Spleen (tissue), 11 donors: ENCODE measurements at regions not wholly inside any gene's neighbourhood (a gene's known extent, or its start where the extent isn't known, plus 50 kb on each side); places are given as distances from the start of the nearest gene placed in this dataset.

Experiments used
- DNase-seq: peaks from one replicate; pipeline ENCODE4 v3.0.0-alpha.2; 2020
- H3K27ac ChIP-seq, 8 donors: fragments of 200-600 bp; sonication (generic) in 7 of 8; 1 replicate in 4 of 8; 2 replicates in 4 of 8; pipeline versions ENCODE4 v1.5.0 to v1.8.0; 2016 to 2021; ENCODE audit warnings: inconsistent platforms in 4 of 8, mild to moderate bottlenecking in 4 of 8, moderate library complexity in 1 of 8
- H3K27me3 ChIP-seq, 7 donors: fragments of 200-600 bp; sonication (generic) in 6 of 7; replicated peaks in 1 of 7; 1 replicate in 4 of 7; 2 replicates in 3 of 7; pipeline versions ENCODE4 v1.5.0 to v1.8.0; 2016 to 2021; ENCODE audit warnings: inconsistent platforms in 3 of 7, mild to moderate bottlenecking in 1 of 7
- H3K36me3 ChIP-seq, 6 donors: fragments of 200-600 bp; sonication (generic) in 5 of 6; 1 replicate in 4 of 6; 2 replicates in 2 of 6; pipeline versions ENCODE4 v1.5.0 to v1.8.0; 2016 to 2021; ENCODE audit warnings: inconsistent platforms in 2 of 6
- H3K4me1 ChIP-seq, 6 donors: fragments of 200-600 bp; sonication (generic) in 5 of 6; 1 replicate in 3 of 6; 2 replicates in 3 of 6; pipeline versions ENCODE4 v1.5.0 to v1.8.0; 2016 to 2021; ENCODE audit warnings: inconsistent platforms in 3 of 6
- H3K4me3 ChIP-seq, 8 donors: fragments of 200-600 bp; sonication (generic) in 7 of 8; 1 replicate in 4 of 8; 2 replicates in 4 of 8; pipeline versions ENCODE4 v1.5.0 to v1.8.0; 2016 to 2021; ENCODE audit warnings: inconsistent platforms in 4 of 8, mild to moderate bottlenecking in 4 of 8, moderate library complexity in 2 of 8
- H3K9me3 ChIP-seq, 8 donors: fragments of 200-600 bp; sonication (generic) in 7 of 8; 1 replicate in 4 of 8; 2 replicates in 4 of 8; pipeline versions ENCODE4 v1.5.0 to v1.8.0; 2016 to 2021; ENCODE audit warnings: inconsistent platforms in 4 of 8
- CTCF ChIP-seq, 11 experiments: fragments of 200-600 bp in 7 of 11; fragments of 450-650 bp in 4 of 11; sonication (generic) in 4 of 11; IDR thresholded peaks in 8 of 11; conservative IDR thresholded peaks in 3 of 11; 1 replicate in 7 of 11; 2 replicates in 4 of 11; pipeline versions ENCODE4 v1.4.0 to v1.8.0; 2016 to 2021; ENCODE audit warnings: antibody characterized with exemption in 11 of 11, inconsistent platforms in 4 of 11, mild to moderate bottlenecking in 1 of 11
- POLR2A ChIP-seq, 3 donors: fragments of 450-650 bp; IDR thresholded peaks; one replicate each; pipeline ENCODE4 v1.5.1; 2017; ENCODE audit warnings: antibody characterized with exemption in 3 of 3, mild to moderate bottlenecking in 1 of 3
- POLR2AphosphoS5 ChIP-seq, 3 donors: sonication (generic); formaldehyde crosslinking; IDR thresholded peaks; one replicate each; pipeline ENCODE4 v1.5.1; 2017; ENCODE audit warnings: antibody characterized with exemption in 3 of 3
- WGBS, 5 donors: extraction: QIAGEN DNeasy Blood & Tissue Kit in 3 of 5; methylation state at CpG; one replicate each; pipeline versions ENCODE4 v1.1.5 to v1.1.7; 2013 to 2018; 5-methylcytosine and 5-hydroxymethylcytosine counted together
- intact Hi-C: fragments of 100-400 bp; cut with DNase I; formaldehyde crosslinking; loops from one replicate; pipeline ENCODE4 v1.15.0; 2023; ENCODE audit warnings: low total_unique reads
- donor health status: healthy with polysubstance abuse.
- donor health status: DM: no; HTN: no; CAD: no; lungs with moderate emphysema.
- donor health status: DM: no; HTN: no; CAD: no.
- donor health status: Bipolar disorder and iron deficiency.
- donor health status: healthy.
- donor health status: DM: no; HTN: no; CAD: no.
- donor health status: DM: yes; HTN: yes; CAD: no.

GRCh38 chr16:10312784-10313724 is 72.8 kb upstream of the ATF7IP2 start:
- intact Hi-C loops: no loop called here
- Histone ChIP-seq H3K4me3 (no peak overlapping the region), H3K27me3 (no peaks in the 10 kb centered on the region), H3K36me3 (no peaks in the 10 kb centered on the region), H3K27ac (peak overlapping the region in 1 of 8 donors; percentile 12), H3K4me1 (peaks cover 0 to 21% (median 5%) of the 10 kb centered on the region in 6 donors), H3K9me3 (no peaks in the 10 kb centered on the region)
- DNase-seq: no peak
- TF ChIP-seq POLR2A (IDR thresholded peaks at IDR 0.05) (no peak), POLR2AphosphoS5 (IDR thresholded peaks at IDR 0.05) (no peak), CTCF (IDR thresholded peaks at IDR 0.05 in 8 of 11, conservative IDR thresholded peaks at IDR 0.05 in 3 of 11) (no peak)
- WGBS, 5 donors: 62 to 79% (median 69%) methylated on average over 7 of the region's 7 CpGs

GRCh38 chr16:10314317-10314716 is 71.5 kb upstream of the ATF7IP2 start:
- DNase-seq: no peak
- peaks cover 0 to 21% (median 5%) of the 10 kb centered on the region in 6 donors for H3K4me1 ChIP-seq
- H3K36me3 ChIP-seq: no peaks in the 10 kb centered on the region
- H3K27ac ChIP-seq: no peak overlapping the region
- 80 to 93% (median 88%) methylated on average over 4 of the region's 4 CpGs for WGBS, 5 donors
- intact Hi-C loops: loop anchor here (2.0 kb wide), 1 partner anchor 194 kb away; no protein-coding TSS in a partner anchor
- H3K27me3 ChIP-seq: no peaks in the 10 kb centered on the region
- no peaks in the 10 kb centered on the region for H3K9me3 ChIP-seq
- no peak for TF ChIP-seq POLR2AphosphoS5 (IDR thresholded peaks at IDR 0.05)
- TF ChIP-seq POLR2A (IDR thresholded peaks at IDR 0.05): no peak
- no peak for TF ChIP-seq CTCF (IDR thresholded peaks at IDR 0.05 in 8 of 11, conservative IDR thresholded peaks at IDR 0.05 in 3 of 11)
- H3K4me3 ChIP-seq: no peak overlapping the region

GRCh38 chr16:10314811-10315210 is 71.0 kb upstream of the ATF7IP2 start:
- intact Hi-C loops: loop anchor here (2.0 kb wide), 1 partner anchor 194 kb away; no protein-coding TSS in a partner anchor
- no peaks in the 10 kb centered on the region for H3K36me3 ChIP-seq
- WGBS, 5 donors: 29 to 41% (median 34%) methylated on average over 4 of the region's 4 CpGs
- DNase-seq: no peak
- TF ChIP-seq POLR2AphosphoS5 (IDR thresholded peaks at IDR 0.05) (no peak), POLR2A (IDR thresholded peaks at IDR 0.05) (no peak), CTCF (IDR thresholded peaks at IDR 0.05 in 8 of 11, conservative IDR thresholded peaks at IDR 0.05 in 3 of 11) (peak in 6 of 11 experiments; percentile 6 to 41 (median 30))
- peaks cover 0 to 21% (median 5%) of the 10 kb centered on the region in 6 donors for H3K4me1 ChIP-seq
- H3K9me3 ChIP-seq: no peaks in the 10 kb centered on the region
- no peak overlapping the region for H3K4me3 ChIP-seq
- H3K27ac ChIP-seq: no peak overlapping the region
- H3K27me3 ChIP-seq: no peaks in the 10 kb centered on the region

- H3K9me3 ChIP-seq: no peaks in the 10 kb centered on the region
- H3K27me3 ChIP-seq: no peaks in the 10 kb centered on the region
- no peak overlapping the region for H3K4me3 ChIP-seq
- H3K36me3 ChIP-seq: no peaks in the 10 kb centered on the region
- H3K4me1 ChIP-seq: peaks cover 0 to 21% (median 5%) of the 10 kb centered on the region in 6 donors
- no peak for DNase-seq
- 88 to 91% (median 91%) methylated on average over 3 of the region's 3 CpGs for WGBS, 5 donors
- intact Hi-C loops: no loop called here
- H3K27ac ChIP-seq: no peak overlapping the region
- TF ChIP-seq POLR2A (IDR thresholded peaks at IDR 0.05): no peak
These were observed 68.3 kb upstream of the ATF7IP2 start for GRCh38 chr16:10317425-10318001.
